HG03432 (cell line): ENCODE measurements at regions not wholly inside any gene's neighbourhood (a gene's known extent, or its start where the extent isn't known, plus 50 kb on each side); places are given as distances from the start of the nearest gene placed in this dataset.
"Not testable (repeated sequence)": the region's sequence is repeated elsewhere in the genome, so short reads cannot be mapped to it uniquely, and the experiment has no call there.

Experiments
- ATAC-seq: cut with Tn5 transposase; IDR thresholded peaks from one replicate; pipeline ENCODE4 v1.9.1; 2021; ENCODE audit warnings: mild to moderate bottlenecking, moderate library complexity; ENCODE audit not compliant: unreplicated experiment

DNA sequence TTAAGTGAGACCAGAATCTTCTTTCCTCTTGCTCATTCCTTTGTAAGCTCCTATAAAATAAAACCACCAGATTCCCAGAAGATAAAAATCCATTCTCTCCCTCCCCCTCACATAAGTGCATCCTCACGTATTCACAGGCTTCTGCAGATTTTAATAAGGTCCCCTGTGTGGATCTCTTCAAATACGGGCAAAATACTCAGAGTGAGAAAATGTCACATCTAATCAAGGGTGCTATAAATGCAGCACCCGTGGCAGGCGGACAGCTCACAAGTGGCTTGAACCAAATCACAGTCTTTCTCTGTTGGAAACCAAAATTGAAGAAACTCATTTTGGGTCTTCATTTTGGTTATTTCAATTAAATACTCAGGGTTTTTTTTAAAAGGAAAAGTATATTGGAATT, 212.9 kb upstream of the CMC1 start:
- ATAC-seq: no peak

DNA sequence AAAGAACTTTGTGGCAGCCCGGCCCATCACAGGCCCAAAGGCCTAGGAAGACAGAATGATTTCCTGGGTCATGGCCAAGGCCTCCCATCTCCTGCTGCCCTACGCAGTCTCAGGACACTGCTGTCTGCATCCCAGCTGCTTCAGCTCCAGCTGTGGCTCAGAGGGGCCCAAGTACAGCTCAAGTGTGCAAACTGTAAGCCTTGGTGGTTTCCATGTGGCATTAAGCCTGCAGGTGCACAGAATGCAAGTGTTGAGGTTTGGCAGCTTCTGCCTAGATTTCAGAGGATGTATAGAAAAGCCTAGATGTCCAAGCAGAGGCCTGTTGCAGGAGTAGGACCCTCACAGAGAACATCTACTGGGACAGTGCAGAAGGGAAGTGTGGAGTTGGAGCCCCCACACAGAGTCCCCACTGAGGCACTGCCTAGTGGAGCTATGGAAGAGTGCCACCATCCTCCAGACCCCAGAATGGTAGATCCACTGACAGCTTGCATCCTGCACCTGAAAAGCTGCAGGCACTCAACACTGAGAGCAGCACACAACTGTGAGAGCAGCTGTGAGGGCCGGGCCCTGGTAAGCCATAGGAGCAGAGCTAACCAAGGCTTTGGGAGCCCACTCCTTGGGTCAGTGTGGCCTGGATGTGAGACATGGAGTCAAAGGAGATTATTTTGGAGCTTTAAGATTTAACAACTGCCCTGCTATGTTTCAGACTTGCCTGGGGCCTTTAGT, 208.2 kb upstream of the CMC1 start:
- no peak for ATAC-seq

DNA sequence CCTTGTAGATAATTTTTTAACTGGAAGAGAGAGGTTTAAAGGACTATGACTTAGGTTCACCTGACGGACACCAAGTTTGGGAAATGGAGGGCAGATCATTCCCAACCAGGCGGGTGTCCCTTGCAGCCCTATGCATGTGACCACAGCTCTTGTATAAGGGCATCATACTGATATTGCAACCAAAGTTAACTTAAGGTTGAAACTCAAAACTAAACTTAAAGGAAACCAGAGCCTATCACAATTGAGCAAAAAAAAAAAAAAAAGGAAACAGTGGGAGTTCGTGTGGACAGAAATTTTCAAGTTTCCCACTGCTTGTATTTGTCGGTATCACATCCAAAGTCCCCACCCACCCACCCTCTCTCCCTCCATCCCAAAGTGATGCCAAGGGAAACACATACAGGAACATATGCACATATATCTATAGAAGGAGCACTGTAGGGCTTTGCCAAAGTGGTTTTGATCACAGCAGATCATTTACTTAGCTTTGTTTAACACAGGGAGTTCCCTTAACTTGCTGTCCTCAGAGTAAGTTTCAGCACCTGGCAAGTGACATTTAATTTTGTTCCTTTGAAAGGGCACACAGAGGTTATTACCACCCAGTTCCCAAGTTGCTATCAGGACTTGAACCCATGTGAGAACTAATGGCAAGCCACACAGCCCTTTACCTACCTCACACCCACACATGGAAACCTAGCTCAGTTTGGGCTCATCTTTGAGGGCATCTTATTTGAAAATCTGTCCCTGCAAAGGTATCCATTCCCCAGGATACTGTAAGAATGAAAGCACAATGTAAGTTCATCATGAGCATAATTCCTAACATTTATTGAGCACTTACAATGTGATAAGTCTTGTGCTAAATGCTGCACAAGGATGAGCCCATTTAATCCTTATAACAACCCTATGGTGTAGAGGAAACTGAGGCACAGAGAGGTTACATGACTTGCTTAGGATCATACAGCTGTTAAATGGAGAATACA, 204.5 kb upstream of the CMC1 start:
- peak; percentile 73 for ATAC-seq

DNA sequence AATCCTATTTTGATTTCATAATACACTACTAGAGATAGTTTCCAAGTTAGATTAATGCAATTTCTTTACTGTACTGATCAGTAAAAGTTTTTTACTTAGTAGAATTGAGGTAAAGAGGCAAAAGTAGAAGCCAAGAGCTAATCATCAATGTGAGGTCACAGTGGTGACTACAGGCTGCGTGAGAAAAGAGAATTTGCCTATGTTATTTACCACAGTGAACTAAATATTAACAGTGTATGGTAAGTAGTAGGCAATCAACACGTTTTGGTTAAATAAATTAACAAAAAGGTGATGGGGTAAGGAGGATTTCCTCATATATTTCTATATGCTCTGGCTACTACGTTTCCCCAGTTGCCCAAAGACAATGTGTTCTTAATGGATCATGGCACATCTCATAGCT, 202.2 kb upstream of the CMC1 start:
- ATAC-seq: peak; percentile 35

DNA sequence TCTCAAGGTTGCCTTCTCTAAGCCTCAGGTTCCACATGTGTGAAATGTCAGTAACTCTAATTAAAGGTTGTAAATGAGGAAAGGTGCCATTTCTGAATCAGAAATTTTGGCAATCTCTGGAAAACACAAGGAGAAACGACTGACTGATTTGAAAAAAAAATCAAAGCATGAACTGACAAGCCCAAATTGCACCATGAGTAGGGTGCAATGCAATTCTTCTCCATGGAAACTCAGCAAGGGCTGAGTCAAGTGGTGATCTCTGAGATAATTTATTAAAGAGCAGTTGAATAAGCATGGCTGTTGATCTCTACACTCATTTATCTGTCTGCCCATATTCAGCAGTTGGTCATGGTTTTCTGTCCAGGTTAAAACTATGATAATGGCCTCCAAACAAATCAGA, 201.6 kb upstream of the CMC1 start:
- ATAC-seq: no peak

DNA sequence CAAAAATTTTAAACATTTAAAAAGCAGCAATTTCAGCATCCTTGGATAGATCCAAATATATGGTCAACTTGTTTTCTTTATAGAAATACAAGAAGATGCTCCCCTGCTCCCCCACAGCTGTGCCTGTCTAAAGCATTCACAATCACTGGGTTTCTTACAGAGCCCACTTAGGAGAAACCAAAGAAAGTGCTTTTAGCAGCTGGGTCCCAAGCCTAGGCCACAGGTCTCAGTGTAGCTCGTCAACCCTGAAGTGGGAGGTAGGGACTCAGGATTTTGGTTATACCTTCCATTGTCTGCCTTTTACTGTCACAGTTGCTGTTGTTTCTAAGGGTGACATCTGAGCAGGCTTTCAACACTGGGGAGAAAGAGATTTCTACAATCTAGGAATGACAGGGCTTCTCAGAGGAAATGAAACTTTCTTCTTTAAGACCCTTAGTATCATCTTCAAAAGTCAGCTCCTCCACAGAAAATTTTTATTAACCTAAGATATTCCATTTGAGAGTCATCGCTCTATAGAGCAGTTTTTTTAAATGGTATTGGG, 199.3 kb upstream of the CMC1 start:
- ATAC-seq: peak; percentile 70

DNA sequence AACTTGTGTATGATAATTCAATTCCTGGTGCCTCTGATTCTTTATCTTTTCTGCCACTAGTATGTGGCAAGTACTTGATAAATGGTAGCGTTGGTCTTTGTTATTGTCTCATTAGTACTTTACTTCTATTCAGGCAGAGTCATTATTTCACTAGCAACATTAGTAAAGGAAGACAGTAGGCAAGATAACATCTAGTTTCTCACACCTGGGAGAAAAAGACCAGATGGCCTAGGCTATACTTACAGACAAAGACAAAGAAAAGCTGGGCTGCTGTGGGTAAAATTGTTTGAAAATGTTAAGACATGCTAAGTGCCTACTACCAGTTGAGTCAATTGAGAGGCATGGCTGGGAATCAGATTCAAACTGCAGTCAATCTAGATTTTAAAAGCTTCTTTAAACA, 198.7 kb upstream of the CMC1 start:
- peak; percentile 44 for ATAC-seq

DNA sequence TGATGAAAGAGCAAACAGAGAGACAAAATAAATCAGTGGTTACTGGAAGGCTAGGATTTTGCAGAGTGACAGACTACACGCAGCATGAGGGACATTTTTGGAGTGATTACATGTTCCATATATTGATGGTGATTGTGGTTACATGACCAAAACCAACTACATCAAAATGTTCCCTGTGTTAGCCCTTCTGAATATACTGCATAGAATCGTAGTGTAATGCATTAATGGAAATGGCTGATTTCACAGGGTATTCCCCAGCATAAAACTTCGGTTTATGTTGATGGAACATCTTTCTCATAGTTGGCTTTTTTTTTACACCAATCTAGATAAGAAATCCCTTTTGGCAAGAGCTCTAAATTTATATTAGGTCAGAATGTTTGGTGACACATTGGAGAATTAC, 191.3 kb upstream of the CMC1 start:
- no peak for ATAC-seq

DNA sequence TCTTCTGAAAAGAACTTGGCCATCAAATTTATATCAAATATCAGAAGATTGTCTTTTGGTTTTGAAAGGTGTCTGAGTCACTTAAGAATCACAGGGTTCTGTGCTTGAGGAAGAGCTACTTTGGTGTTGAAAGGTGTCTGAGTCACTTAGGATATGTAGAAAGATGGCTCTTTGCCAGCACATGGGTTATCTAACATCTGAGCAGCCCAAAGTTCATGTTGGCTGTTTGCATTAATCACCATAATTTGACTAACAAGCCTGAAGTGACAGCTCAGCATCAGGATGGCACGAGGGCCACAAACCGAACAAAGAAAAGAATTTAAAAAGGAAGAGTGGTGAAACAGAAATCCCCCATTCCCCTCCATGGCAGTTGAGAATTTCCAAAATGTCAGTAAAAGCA, 190.5 kb upstream of the CMC1 start:
- no peak for ATAC-seq

DNA sequence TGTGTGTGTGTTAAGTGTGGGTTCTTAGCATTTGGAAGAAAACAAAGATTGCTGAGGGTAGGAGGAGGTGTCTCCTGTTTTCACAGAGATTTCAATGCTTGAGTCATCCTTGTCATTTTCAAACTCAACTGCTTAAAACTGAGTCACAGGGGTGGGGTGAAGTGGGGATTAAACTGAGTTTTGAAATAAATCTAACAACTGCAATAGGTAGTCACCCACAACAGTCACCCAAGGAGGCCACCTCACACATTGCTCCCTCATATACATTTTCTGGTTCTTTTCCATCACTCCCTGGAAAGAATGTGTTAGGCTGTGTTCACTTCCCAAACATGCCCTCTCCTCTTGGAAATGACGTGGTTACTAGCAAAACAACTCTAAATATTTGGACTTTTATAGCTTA, 187.7 kb upstream of the CMC1 start:
- ATAC-seq: no peak

DNA sequence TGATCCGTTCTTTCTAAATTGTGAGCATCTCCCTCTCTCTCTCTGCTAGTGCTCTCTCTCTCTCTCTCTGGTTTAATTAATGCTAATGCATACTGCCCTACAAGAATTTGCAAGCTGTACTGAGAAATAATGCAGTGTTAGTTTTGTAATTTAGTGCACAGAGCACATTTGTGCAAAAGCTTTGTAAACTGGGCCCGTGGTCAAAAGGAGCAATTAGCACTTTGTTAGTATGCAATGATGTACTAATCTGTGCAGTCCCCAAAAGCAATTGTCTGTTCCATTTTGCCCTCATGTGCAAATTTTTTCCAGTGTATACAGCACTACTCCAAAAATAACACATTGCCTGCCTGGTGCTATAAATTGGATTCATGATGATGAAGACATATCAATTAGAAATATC, 184.6 kb upstream of the CMC1 start:
- no peak for ATAC-seq

DNA sequence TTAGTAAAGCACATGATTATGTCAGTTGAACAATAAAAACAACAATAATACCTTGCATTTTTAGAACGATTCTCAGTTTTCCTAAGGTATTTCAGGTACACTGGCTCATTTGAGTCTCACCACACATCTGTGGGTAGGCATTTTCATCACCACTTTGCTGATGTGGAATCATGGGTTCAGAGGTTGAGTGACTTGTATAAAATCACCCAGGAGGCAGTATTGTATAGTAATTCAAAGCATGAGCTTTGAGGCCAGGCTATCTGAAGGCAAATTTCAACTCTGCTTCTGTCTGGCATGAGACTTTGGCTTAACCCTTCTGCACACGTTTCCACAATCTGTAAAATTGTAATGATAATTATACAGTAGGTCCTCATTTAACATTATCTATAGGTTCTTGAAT, 183.9 kb upstream of the CMC1 start:
- ATAC-seq: no peak

DNA sequence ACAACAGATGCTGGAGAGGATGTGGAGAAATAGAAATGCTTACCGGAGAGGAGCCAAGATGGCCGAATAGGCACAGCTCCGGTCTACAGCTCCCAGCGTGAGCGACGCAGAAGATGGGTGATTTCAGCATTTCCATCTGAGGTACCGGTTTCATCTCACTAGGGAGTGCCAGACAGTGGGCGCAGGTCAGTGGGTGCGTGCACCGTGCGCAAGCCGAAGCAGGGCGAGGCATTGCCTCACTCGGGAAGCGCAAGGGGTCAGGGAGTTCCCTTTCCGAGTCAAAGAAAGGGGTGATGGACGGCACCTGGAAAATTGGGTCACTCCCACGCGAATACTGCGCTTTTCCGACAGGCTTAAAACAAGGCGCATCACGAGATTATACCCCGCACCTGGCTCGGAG, 182.2 kb upstream of the CMC1 start:
- ATAC-seq: not testable (repeated sequence)

DNA sequence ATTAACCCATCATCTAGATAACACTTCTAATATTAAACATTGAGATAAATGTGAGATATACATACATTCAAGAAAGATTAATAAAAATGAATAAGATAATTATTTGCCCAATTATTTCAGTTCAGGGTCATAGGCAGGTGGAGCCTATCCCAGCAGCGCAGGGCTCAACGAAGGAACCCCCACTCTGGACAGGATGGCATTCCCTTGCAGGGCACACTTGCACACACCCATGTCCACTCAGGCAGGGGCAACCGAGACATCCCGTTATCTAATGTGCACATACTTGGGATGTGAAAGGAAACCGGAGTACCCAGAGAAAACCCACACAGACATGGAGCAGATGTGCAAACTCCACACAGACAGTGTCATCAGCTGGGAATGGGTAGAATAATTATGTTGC, 175.4 kb upstream of the CMC1 start:
- ATAC-seq: no peak

DNA sequence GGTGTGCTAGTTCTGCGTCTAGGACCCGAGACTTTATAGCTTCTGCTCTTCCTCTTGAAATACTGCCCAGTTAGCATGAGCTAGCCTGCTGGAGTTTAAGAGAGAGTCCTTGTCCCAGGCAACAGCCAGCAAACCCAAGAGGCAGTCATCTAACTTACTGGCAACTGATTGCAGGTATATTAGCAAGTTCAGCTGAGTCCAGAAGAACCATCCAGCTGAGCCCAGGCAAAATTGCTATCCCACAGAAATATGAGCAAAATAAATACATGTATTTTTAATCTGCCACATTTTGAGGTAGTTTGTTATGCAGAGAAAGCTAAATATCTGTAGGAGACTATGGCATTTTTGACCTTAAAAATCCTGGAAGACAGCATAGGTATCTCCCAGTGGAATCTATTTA, 174.4 kb upstream of the CMC1 start:
- ATAC-seq: no peak

DNA sequence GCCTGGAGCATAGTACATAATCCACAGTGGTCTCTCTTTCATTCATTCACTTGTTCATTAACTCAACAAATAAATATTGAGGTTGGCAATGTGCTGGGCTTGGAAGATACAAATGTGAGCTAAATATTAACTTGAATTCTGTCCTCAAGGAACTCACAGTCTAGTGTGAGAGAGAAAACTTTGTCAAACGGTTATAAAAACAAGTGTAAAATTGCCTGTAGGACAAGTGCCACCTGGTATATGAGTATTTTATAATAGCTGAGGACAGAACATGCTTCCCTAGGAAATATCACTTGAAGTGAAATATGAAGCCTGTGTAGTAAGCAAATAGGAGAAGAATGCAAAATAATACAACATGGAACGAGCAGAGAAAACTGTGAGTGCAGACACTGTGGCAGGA, 173.1 kb upstream of the CMC1 start:
- ATAC-seq: no peak

DNA sequence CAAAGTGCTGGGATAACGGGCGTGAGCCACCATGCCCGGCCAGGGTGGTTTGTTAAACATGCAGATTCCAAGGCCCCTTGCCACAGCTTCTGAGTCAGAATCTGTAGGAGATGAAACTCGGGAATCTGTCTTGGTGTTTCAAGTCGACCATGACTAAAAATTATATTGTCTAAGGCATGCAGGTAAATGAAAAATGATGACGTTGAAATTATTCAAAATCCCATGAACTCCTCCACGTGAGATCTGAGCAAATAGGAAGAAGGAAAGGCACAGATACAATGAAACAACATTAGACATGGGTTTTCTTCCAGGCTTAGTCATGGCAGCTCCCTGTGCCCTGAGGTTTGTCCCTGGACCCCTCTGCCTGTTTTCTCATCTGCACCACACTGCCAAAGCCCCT, 172.0 kb upstream of the CMC1 start:
- no peak for ATAC-seq

DNA sequence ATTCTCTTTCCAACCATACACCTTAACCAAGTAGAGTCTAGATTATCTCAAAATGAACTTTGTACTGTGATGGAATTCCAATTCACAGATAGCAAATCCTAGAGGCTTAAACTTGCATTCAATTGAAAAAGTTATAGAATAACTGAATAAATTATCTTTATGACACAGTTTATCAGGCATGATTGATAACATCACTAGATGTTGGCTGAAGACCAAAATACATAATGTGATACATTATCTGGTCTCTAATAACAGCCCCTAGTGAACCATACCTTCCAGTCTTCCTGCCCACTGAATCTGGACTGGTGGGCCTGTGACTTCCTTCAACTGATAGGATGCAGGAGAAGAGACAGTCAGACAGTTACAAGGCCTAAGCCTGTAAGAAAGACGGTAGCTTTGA, 165.2 kb upstream of the CMC1 start:
- ATAC-seq: no peak

DNA sequence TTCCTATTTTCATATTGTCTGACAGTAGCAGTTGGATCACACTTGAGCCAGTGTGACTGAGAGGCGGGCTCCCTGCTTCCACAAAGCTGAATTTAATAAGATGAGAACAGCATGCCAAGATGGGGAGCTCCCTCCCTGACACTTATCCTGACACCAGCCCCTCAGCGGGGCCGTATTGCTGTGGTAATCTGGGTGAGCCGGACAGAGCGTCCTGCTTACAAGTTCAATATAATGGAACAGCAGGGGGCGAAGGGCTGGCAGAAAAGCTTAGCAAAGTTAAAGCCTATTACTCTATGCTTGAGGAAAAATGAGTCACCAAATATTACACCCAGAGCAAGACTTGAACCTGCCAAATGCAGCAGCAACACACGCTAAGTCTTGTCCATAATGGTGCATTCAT, 163.8 kb upstream of the CMC1 start:
- ATAC-seq: no peak

DNA sequence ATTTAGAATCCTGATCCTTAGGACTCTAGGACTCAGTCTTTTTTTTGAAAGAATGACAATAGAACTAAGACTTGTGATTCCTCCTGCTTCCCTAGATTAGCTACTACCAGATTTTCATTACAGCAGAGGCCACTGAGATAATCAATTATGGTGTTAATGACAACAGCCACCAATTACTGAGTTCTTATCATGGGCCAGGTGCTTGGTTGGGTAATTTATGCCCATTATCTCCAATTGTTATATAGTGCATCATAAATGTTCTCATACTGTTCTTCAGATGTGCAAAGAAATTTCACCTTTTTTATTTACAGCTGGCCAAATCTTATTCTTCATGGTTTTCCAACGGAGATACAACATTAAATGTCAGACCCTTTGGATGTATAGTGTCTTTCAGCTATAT, 162.9 kb upstream of the CMC1 start:
- ATAC-seq: no peak

DNA sequence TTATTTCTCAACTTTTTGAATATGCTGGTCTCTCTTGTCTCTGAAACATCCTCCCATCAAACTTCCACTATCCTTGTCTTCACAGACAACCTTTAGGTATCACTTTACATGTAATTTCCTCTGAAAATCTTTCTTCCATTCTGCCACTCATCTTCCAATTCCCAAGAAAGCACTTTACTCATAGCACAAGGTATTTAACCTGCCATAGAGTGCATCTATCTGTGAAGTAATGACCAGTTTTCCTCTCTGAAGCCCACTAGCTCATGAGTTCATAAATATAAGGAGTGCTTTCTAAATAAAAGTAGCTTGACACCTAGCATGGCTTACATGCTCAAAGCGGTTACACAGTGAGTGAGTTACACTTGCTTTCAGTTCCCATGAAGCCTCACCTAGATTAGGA, 160.7 kb upstream of the CMC1 start:
- ATAC-seq: no peak

DNA sequence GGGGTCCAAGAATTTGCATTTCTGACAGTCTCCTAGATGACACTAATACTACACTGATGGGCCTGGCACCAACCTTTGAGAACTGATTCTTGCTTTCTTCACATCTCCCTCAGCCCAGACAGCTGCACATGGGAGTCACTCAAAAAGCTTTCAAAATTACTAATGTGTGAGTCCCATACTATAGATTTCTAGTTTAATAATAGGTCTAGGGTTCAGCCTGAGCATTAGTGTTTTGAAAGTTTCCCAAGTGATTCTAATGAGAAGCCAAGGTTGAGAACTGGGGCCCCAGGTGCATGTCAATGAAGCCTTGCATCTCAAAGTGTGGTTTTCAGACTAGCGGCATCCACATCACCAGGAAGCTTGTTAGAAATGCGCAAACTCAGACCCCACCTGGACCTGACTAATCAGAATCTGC, 159.9 kb upstream of the CMC1 start:
- ATAC-seq: peak; percentile 74
